Body of pancreas (tissue), 4 donors: ENCODE measurements at regions not wholly inside any gene's neighbourhood (a gene's known extent, or its start where the extent isn't known, plus 50 kb on each side); places are given as distances from the start of the nearest gene placed in this dataset.

Experiments used
- POLR2A ChIP-seq, 3 donors: fragments of 450-650 bp; IDR thresholded peaks; one replicate each; pipeline ENCODE4 v1.6.1; 2016; ENCODE audit warnings: antibody characterized with exemption in 3 of 3, mild to moderate bottlenecking in 2 of 3
- TF ChIP-seq, protein P1 (sequence below), 7 experiments: fragments of 450-650 bp in 4 of 7; fragments of 200-600 bp in 3 of 7; sonication (generic) in 3 of 7; IDR thresholded peaks; one replicate each; pipeline ENCODE4 v1.5.1; 2016 to 2019; ENCODE audit warnings: antibody characterized with exemption in 7 of 7

GRCh38 chr4:62709618-62710252 lies 1509.6 kb downstream of the ADGRL3 start:
- no peak for TF ChIP-seq POLR2A (IDR thresholded peaks at IDR 0.05)
- TF ChIP-seq, protein P1, sequence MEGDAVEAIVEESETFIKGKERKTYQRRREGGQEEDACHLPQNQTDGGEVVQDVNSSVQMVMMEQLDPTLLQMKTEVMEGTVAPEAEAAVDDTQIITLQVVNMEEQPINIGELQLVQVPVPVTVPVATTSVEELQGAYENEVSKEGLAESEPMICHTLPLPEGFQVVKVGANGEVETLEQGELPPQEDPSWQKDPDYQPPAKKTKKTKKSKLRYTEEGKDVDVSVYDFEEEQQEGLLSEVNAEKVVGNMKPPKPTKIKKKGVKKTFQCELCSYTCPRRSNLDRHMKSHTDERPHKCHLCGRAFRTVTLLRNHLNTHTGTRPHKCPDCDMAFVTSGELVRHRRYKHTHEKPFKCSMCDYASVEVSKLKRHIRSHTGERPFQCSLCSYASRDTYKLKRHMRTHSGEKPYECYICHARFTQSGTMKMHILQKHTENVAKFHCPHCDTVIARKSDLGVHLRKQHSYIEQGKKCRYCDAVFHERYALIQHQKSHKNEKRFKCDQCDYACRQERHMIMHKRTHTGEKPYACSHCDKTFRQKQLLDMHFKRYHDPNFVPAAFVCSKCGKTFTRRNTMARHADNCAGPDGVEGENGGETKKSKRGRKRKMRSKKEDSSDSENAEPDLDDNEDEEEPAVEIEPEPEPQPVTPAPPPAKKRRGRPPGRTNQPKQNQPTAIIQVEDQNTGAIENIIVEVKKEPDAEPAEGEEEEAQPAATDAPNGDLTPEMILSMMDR (IDR thresholded peaks at IDR 0.05): peak in 6 of 7 experiments; percentile 14 to 49 (median 34)
